ENCODE measurements at regions not wholly inside any gene's neighbourhood (a gene's known extent, or its start where the extent isn't known, plus 50 kb on each side); places are given as distances from the start of the nearest gene placed in this dataset.
"Not testable (repeated sequence)": the region's sequence is repeated elsewhere in the genome, so short reads cannot be mapped to it uniquely, and the experiment has no call there.

GRCh38 chr16:29228664-29229611, 177.6 kb downstream of the NPIPB11 start:
- H3K9me3 ChIP-seq (replicated peaks; ENCODE audit: control insufficient read depth, insufficient read depth, low read depth, low read length); H3K27ac ChIP-seq (ENCODE audit: extremely low read depth, low read depth, low read length); H4K20me1 ChIP-seq (replicated peaks; ENCODE audit: control insufficient read depth, insufficient read depth, low read length); in situ Hi-C loops (cut with MboI); POLR2A ChIA-PET; H3K9me1 ChIP-seq (ENCODE audit: control insufficient read depth, insufficient read depth, low read length); BruUV-seq (replicated peaks); intact Hi-C loops (cut with micrococcal nuclease); FAIRE-seq; H3K4me3 ChIP-seq; H3K36me3 ChIP-seq (ENCODE audit: control insufficient read depth, insufficient read depth, low read length); H3K79me2 ChIP-seq (ENCODE audit: control insufficient read depth, insufficient read depth, low read length); ATAC-seq; H3K4me2 ChIP-seq (ENCODE audit: insufficient read depth, low read length); H2AFZ ChIP-seq (ENCODE audit: low read depth, low read length); DNase-seq (ENCODE audit: extremely low read depth in 1 of 4, low spot score in 3 of 4); CTCF ChIA-PET (ENCODE audit: low intra/inter-chr PET ratio): not testable (repeated sequence)
- peaks cover 0 to 33% of the 10 kb centered on the region in 2 experiments; a peak in 4 of 5 replicates for H3K27me3 ChIP-seq (ENCODE audit: control insufficient read depth in 2 of 2, insufficient read depth in 2 of 2, low read length in 2 of 2)
- WGBS (ENCODE audit: insufficient coverage, low coverage, missing lambda C conversion rate): 29% methylated on average over 22 of the region's 29 CpGs
- H3K9ac ChIP-seq (ENCODE audit: insufficient read depth in 1 of 2, low read depth in 2 of 2, low read length in 2 of 2): 0 out of 4 replicates have a peak overlapping the region, but pooled peaks of 1 of the 2 experiments have one; percentile 17
- H3K4me1 ChIP-seq (replicated peaks in 1 of 2; ENCODE audit: control insufficient read depth in 2 of 2, insufficient read depth in 2 of 2, low read length in 2 of 2): peaks cover 2 to 18% of the 10 kb centered on the region in 2 experiments; a peak in 3 of 5 replicates

- H4K20me1 ChIP-seq (replicated peaks; ENCODE audit: control insufficient read depth, insufficient read depth, low read length); H3K79me2 ChIP-seq (ENCODE audit: control insufficient read depth, insufficient read depth, low read length); H3K9me1 ChIP-seq (ENCODE audit: control insufficient read depth, insufficient read depth, low read length); H3K27ac ChIP-seq (ENCODE audit: extremely low read depth, low read depth, low read length); H2AFZ ChIP-seq (ENCODE audit: low read depth, low read length); H3K4me2 ChIP-seq (ENCODE audit: insufficient read depth, low read length); BruUV-seq (replicated peaks); CTCF ChIA-PET (ENCODE audit: low intra/inter-chr PET ratio); POLR2A ChIA-PET; H3K9ac ChIP-seq (ENCODE audit: insufficient read depth in 1 of 2, low read depth in 2 of 2, low read length in 2 of 2); H3K36me3 ChIP-seq (ENCODE audit: control insufficient read depth, insufficient read depth, low read length); in situ Hi-C loops (cut with MboI); intact Hi-C loops (cut with micrococcal nuclease); H3K4me3 ChIP-seq; H3K9me3 ChIP-seq (replicated peaks; ENCODE audit: control insufficient read depth, insufficient read depth, low read depth, low read length): not testable (repeated sequence)
- Histone ChIP-seq H3K4me1 (replicated peaks in 1 of 2; ENCODE audit: control insufficient read depth in 2 of 2, insufficient read depth in 2 of 2, low read length in 2 of 2) (peaks cover 2 to 11% of the 10 kb centered on the region in 2 experiments; a peak in 3 of 5 replicates), H3K27me3 (ENCODE audit: control insufficient read depth in 2 of 2, insufficient read depth in 2 of 2, low read length in 2 of 2) (peaks cover 0 to 25% of the 10 kb centered on the region in 2 experiments; a peak in 4 of 5 replicates)
- FAIRE-seq (peak; percentile 93), DNase-seq (ENCODE audit: extremely low read depth in 1 of 4, low spot score in 3 of 4) (peak in 1 of 4 experiments; percentile 78), ATAC-seq (peak; percentile 99)
- 30% methylated on average over 12 of the region's 20 CpGs for WGBS (ENCODE audit: insufficient coverage, low coverage, missing lambda C conversion rate)
- TF ChIP-seq RCOR1 (IDR thresholded peaks at IDR 0.05; ENCODE audit: borderline replicate concordance in 1 of 2, low read depth in 2 of 2, low read length in 2 of 2): 0 out of 4 replicates have a peak, but pooled peaks of 1 of the 2 experiments have one; percentile 21
- TF ChIP-seq CTCF (IDR thresholded peaks at IDR 0.05 in 2 of 3, conservative IDR thresholded peaks at IDR 0.05 in 1 of 3; ENCODE audit: insufficient read depth in 2 of 3, low read depth in 1 of 3, low read length in 3 of 3): peak; percentile 31 to 62 (median 55); a peak in 3 of 6 replicates
- TF ChIP-seq ZNF740 (CRISPR knock-in tag; IDR thresholded peaks at IDR 0.05): 0 out of 2 replicates have a peak, but pooled peaks have one; percentile 10
- peak in 1 of 2 experiments; percentile 47; a peak in 1 of 4 replicates for TF ChIP-seq ZNF740 (tag; IDR thresholded peaks at IDR 0.05)
- peak; percentile 53 for TF ChIP-seq JUND (IDR thresholded peaks at IDR 0.05; ENCODE audit: borderline replicate concordance, low read depth, low read length)
- TF ChIP-seq JUND (tag; IDR thresholded peaks at IDR 0.05; ENCODE audit: borderline replicate concordance, low read depth, low read length): peak; percentile 28; the same call in 1 of the 3 replicates
These were observed 178.5 kb downstream of the NPIPB11 start for GRCh38 chr16:29227751-29228663.

Data from K562 (cell line).